ENCODE measurements at regions not wholly inside any gene's neighbourhood (a gene's known extent, or its start where the extent isn't known, plus 50 kb on each side); places are given as distances from the start of the nearest gene placed in this dataset.

GRCh38 chr4:128451270-128451905 is 163.8 kb upstream of the PGRMC2 start:
- no peak for DNase-seq (ENCODE audit: low spot score)
- H2AFZ ChIP-seq: no peak overlapping the region
- H3K9me2 ChIP-seq (replicated peaks; ENCODE audit: insufficient read depth): no peaks in the 10 kb centered on the region
- TF ChIP-seq EZH2 (IDR thresholded peaks at IDR 0.05; ENCODE audit: borderline replicate concordance) (no peak), EZH2phosphoT487 (IDR thresholded peaks at IDR 0.05; ENCODE audit: low read depth, severe bottlenecking, unreplicated experiment) (no peak)
- TF ChIP-seq, protein P1, sequence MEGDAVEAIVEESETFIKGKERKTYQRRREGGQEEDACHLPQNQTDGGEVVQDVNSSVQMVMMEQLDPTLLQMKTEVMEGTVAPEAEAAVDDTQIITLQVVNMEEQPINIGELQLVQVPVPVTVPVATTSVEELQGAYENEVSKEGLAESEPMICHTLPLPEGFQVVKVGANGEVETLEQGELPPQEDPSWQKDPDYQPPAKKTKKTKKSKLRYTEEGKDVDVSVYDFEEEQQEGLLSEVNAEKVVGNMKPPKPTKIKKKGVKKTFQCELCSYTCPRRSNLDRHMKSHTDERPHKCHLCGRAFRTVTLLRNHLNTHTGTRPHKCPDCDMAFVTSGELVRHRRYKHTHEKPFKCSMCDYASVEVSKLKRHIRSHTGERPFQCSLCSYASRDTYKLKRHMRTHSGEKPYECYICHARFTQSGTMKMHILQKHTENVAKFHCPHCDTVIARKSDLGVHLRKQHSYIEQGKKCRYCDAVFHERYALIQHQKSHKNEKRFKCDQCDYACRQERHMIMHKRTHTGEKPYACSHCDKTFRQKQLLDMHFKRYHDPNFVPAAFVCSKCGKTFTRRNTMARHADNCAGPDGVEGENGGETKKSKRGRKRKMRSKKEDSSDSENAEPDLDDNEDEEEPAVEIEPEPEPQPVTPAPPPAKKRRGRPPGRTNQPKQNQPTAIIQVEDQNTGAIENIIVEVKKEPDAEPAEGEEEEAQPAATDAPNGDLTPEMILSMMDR (IDR thresholded peaks at IDR 0.05; ENCODE audit: poor library complexity): no peak
- peaks cover 7% of the 10 kb centered on the region for H3K4me1 ChIP-seq (ENCODE audit: insufficient read depth)
- H3K4me2 ChIP-seq: no peak overlapping the region
- no peaks in the 10 kb centered on the region for H3K9me3 ChIP-seq (ENCODE audit: low read depth)
- 94% methylated on average over 7 of the region's 7 CpGs for WGBS (ENCODE audit: low lambda C conversion rate, missing lambda C conversion rate)
- no peaks in the 10 kb centered on the region for H3K27me3 ChIP-seq
- H3K36me3 ChIP-seq (replicated peaks; ENCODE audit: insufficient read depth, low read depth): no peaks in the 10 kb centered on the region
- H4K20me1 ChIP-seq (ENCODE audit: insufficient read depth, poor library complexity, severe bottlenecking): no peaks in the 10 kb centered on the region
- H3K79me2 ChIP-seq: no peaks in the 10 kb centered on the region
- no peak overlapping the region for H3K4me3 ChIP-seq
- H3K27ac ChIP-seq: no peak overlapping the region

DNA sequence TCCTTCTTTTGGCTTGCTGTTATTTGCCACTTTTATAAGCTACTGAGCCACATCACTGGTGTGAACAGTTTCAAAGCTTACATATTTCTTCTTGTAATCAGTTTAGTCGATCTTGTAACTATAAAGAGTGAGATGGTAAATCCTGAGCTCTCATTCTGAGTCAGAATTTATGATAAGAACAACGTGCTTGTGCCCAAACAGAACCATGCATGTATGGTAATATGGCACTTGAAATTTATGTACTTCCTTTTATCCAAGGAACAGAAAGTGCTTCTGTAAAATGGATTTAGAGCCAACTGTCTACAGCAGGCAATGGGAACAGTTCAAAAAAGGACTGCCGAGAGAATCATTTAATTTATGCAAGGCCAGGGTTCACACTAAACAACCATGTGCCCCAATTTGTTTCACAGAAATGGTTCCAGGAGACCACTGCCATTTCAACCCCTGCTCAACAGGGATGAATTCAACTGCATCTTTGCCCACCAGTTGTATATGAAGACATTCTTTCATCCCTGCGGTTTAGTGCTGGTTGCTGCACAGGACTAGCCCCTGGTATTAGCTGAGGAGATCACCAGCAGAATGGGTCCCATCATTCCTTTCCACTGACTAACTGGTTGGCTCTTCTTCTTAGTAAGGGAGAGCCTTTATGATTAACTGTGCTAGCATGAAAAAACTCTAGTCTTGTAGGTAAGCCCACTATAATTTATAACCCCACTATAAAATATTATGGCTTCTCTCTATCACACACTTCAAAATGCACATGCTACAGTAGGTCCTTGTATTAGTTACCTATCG is 162.9 kb upstream of the PGRMC2 start:
- H2AFZ ChIP-seq: no peak overlapping the region
- no peaks in the 10 kb centered on the region for H3K27me3 ChIP-seq
- H3K4me2 ChIP-seq: no peak overlapping the region
- peaks cover 7% of the 10 kb centered on the region for H3K4me1 ChIP-seq (ENCODE audit: insufficient read depth)
- no peaks in the 10 kb centered on the region for H3K9me3 ChIP-seq (ENCODE audit: low read depth)
- H3K9me2 ChIP-seq (replicated peaks; ENCODE audit: insufficient read depth): no peaks in the 10 kb centered on the region
- 76% methylated on average over 5 of the region's 5 CpGs for WGBS (ENCODE audit: low lambda C conversion rate, missing lambda C conversion rate)
- H3K4me3 ChIP-seq: no peak overlapping the region
- DNase-seq (ENCODE audit: low spot score): no peak
- TF ChIP-seq EZH2 (IDR thresholded peaks at IDR 0.05; ENCODE audit: borderline replicate concordance) (no peak), EZH2phosphoT487 (IDR thresholded peaks at IDR 0.05; ENCODE audit: low read depth, severe bottlenecking, unreplicated experiment) (no peak)
- TF ChIP-seq, protein P1 (IDR thresholded peaks at IDR 0.05; ENCODE audit: poor library complexity): no peak
- no peak overlapping the region for H3K27ac ChIP-seq
- H3K79me2 ChIP-seq: no peaks in the 10 kb centered on the region
- no peaks in the 10 kb centered on the region for H3K36me3 ChIP-seq (replicated peaks; ENCODE audit: insufficient read depth, low read depth)
- no peaks in the 10 kb centered on the region for H4K20me1 ChIP-seq (ENCODE audit: insufficient read depth, poor library complexity, severe bottlenecking)

DNA sequence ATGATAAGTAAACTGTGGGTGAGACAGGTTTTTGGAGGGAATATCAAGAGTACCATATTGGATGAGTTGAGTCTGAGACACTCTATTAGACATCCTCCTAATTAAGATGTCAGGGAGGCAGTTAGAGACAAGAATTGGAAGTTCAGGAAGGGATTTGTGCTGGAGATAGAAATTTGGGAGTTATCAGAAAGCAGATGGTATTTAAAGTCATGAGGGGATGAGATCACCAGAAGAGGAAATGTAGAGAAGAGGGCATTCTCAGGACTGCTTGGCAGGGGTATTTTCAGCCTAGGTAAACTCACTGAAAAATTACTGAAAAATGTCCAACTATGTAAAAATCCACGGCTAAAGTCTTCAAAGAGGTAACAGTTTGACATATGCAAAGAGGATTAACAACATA is 161.6 kb upstream of the PGRMC2 start:
- Histone ChIP-seq H3K36me3 (replicated peaks; ENCODE audit: insufficient read depth, low read depth) (no peaks in the 10 kb centered on the region), H3K27me3 (no peaks in the 10 kb centered on the region), H2AFZ (no peak overlapping the region), H3K27ac (no peak overlapping the region), H3K9me3 (ENCODE audit: low read depth) (peaks cover 7% of the 10 kb centered on the region), H3K79me2 (no peaks in the 10 kb centered on the region), H3K9me2 (replicated peaks; ENCODE audit: insufficient read depth) (no peaks in the 10 kb centered on the region), H4K20me1 (ENCODE audit: insufficient read depth, poor library complexity, severe bottlenecking) (no peaks in the 10 kb centered on the region), H3K4me1 (ENCODE audit: insufficient read depth) (no peaks in the 10 kb centered on the region), H3K4me2 (no peak overlapping the region), H3K4me3 (no peak overlapping the region)
- 88% methylated on average over 1 of the region's 1 CpG for WGBS (ENCODE audit: low lambda C conversion rate, missing lambda C conversion rate)
- no peak for DNase-seq (ENCODE audit: low spot score)
- TF ChIP-seq EZH2phosphoT487 (IDR thresholded peaks at IDR 0.05; ENCODE audit: low read depth, severe bottlenecking, unreplicated experiment): no peak
- TF ChIP-seq EZH2 (IDR thresholded peaks at IDR 0.05; ENCODE audit: borderline replicate concordance): no peak
- TF ChIP-seq, protein P1 (IDR thresholded peaks at IDR 0.05; ENCODE audit: poor library complexity): no peak

Measured in hepatocyte (in vitro differentiated cells).